Ascending aorta (tissue), 2 donors: ENCODE measurements at regions not wholly inside any gene's neighbourhood (a gene's known extent, or its start where the extent isn't known, plus 50 kb on each side); places are given as distances from the start of the nearest gene placed in this dataset.
"Not testable (repeated sequence)": the region's sequence is repeated elsewhere in the genome, so short reads cannot be mapped to it uniquely, and the experiment has no call there.

ENCODE experiments used
- DNase-seq, 2 donors: peaks; one replicate each; pipeline ENCODE4 v3.0.0-alpha.2; 2019; ENCODE audit warnings: low spot score in 2 of 2
- H3K27ac ChIP-seq, 2 donors: fragments of 200-600 bp; sonication (generic); one replicate each; pipeline ENCODE4 v1.5.1; 2016 to 2017; ENCODE audit warnings: mild to moderate bottlenecking in 1 of 2
- H3K27me3 ChIP-seq: fragments of 200-600 bp; sonication (generic); one replicate; pipeline ENCODE4 v1.5.1; 2017
- H3K36me3 ChIP-seq, 2 donors: fragments of 200-600 bp; sonication (generic); one replicate each; pipeline ENCODE4 v1.5.1; 2016
- H3K4me1 ChIP-seq, 2 donors: fragments of 200-600 bp; sonication (generic); one replicate each; pipeline ENCODE4 v1.5.1; 2016 to 2017; ENCODE audit warnings: mild to moderate bottlenecking in 1 of 2
- H3K4me3 ChIP-seq, 2 donors: fragments of 200-600 bp; sonication (generic); one replicate each; pipeline ENCODE4 v1.5.1; 2016 to 2017; ENCODE audit warnings: mild to moderate bottlenecking in 1 of 2
- H3K9me3 ChIP-seq, 2 donors: fragments of 200-600 bp; sonication (generic); one replicate each; pipeline ENCODE4 v1.5.1; 2016
- CTCF ChIP-seq, 3 experiments: fragments of 200-600 bp in 2 of 3; fragments of 450-650 bp in 1 of 3; sonication (generic) in 2 of 3; IDR thresholded peaks; one replicate each; pipeline ENCODE4 v1.5.1; 2016 to 2019; ENCODE audit warnings: antibody characterized with exemption in 3 of 3, mild to moderate bottlenecking in 1 of 3, moderate library complexity in 1 of 3
- intact Hi-C: fragments of 100-400 bp; cut with DNase I; formaldehyde crosslinking; loops from one replicate; pipeline ENCODE4 v1.15.1; 2023

DNA sequence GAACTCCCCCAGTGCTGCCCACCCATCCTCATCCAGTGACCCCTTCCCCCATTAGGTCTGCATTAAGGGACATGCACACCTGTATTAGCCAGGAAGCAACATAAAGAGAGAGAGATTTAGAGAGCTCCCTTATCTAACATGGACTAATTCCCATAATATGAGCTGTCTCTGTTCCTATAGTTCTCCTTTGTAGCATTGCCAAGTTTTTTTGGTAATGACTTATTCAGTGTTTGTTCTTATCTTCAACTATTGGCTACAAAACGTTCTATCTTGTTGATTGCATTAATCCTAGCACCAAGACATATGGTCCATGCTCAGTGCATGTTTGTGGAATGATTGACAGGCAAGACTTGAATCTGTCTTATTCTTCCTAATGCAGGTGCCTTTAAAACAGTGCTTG lies 264.0 kb downstream of the ADGRL2 start:
- H3K27ac ChIP-seq, result no peak overlapping the region
- H3K4me1 ChIP-seq, result no peaks in the 10 kb centered on the region
- no peaks in the 10 kb centered on the region for H3K27me3 ChIP-seq
- H3K4me3 ChIP-seq, result no peak overlapping the region
- TF ChIP-seq CTCF (IDR thresholded peaks at IDR 0.05), result no peak
- H3K36me3 ChIP-seq, result no peaks in the 10 kb centered on the region
- DNase-seq, result no peak
- H3K9me3 ChIP-seq, result no peaks in the 10 kb centered on the region
- intact Hi-C loops, result no loop called here

GRCh38 chr1:82062206-82062605 lies 261.5 kb downstream of the ADGRL2 start:
- Histone ChIP-seq H3K4me3 (no peak overlapping the region), H3K36me3 (no peaks in the 10 kb centered on the region), H3K4me1 (no peaks in the 10 kb centered on the region), H3K27ac (no peak overlapping the region), H3K27me3 (no peaks in the 10 kb centered on the region), H3K9me3 (no peaks in the 10 kb centered on the region)
- no peak for DNase-seq
- TF ChIP-seq CTCF (IDR thresholded peaks at IDR 0.05), result no peak
- intact Hi-C loops, result no loop called here

- TF ChIP-seq CTCF (IDR thresholded peaks at IDR 0.05), result no peak
- intact Hi-C loops, result no loop called here
- H3K27me3 ChIP-seq, result no peaks in the 10 kb centered on the region
These were observed 259.2 kb downstream of the ADGRL2 start for GRCh38 chr1:82059959-82060358.

DNA sequence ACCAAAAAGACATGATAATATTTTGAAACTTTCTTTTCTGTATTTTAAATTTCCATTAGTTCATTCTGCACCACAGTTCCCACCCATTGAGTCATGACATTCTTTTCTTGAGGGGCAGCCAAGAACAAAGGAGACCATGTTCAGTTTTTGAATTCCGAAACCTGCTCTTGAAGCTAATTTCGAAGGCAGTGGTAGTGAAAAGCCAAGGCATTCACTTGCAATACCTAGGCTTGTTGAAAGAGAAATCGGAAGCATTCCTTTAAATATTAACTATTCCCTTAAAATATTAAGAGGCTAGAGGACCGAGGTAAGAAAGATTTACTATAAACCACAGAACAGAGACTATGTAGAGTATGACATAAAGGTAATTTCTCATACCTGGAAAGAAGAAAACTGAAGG lies 256.3 kb downstream of the ADGRL2 start:
- intact Hi-C loops, result no loop called here

More at GRCh38 chr1:82059959-82060358, 259.2 kb downstream of the ADGRL2 start:
- no peak overlapping the region for H3K27ac ChIP-seq
- peaks cover 0 to 4% of the 10 kb centered on the region in 2 donors for H3K9me3 ChIP-seq
- H3K36me3 ChIP-seq, result no peaks in the 10 kb centered on the region
- H3K4me3 ChIP-seq, result no peak overlapping the region
- DNase-seq, result no peak
- H3K4me1 ChIP-seq, result no peaks in the 10 kb centered on the region

DNA sequence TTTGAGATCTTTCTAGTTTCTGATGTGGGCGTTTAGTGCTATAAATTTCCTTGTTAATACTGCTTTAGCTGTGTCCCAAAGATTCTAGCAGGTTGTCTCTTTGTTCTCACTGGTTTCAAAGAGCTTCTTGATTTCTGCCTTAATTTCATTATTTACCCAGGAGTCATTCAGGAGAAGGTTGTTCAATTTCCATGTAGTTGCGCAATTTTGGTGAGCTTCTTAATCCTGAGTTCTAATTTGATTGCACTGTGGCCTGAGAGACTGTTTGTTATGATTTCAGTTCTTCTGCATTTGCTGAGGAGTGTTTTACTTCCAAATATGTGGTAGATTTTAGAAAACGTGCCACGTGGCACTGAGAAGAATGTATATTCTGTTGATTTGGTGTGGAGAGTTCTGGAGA lies 254.6 kb downstream of the ADGRL2 start:
- H3K27ac ChIP-seq, H3K4me3 ChIP-seq, H3K4me1 ChIP-seq, H3K9me3 ChIP-seq, intact Hi-C loops, H3K36me3 ChIP-seq, H3K27me3 ChIP-seq, DNase-seq: not testable (repeated sequence)

More for the DNA sequence above, 256.3 kb downstream of the ADGRL2 start:
- Histone ChIP-seq H3K27me3 (no peaks in the 10 kb centered on the region), H3K27ac (no peak overlapping the region), H3K36me3 (no peaks in the 10 kb centered on the region), H3K9me3 (peaks cover 0 to 4% of the 10 kb centered on the region in 2 donors), H3K4me1 (no peaks in the 10 kb centered on the region), H3K4me3 (no peak overlapping the region)
- no peak for TF ChIP-seq CTCF (IDR thresholded peaks at IDR 0.05)
- DNase-seq, result no peak

GRCh38 chr1:82052563-82052962 lies 251.8 kb downstream of the ADGRL2 start:
- intact Hi-C loops, result no loop called here
- Histone ChIP-seq H3K36me3 (no peaks in the 10 kb centered on the region), H3K27ac (no peak overlapping the region), H3K27me3 (no peaks in the 10 kb centered on the region), H3K4me3 (no peak overlapping the region), H3K4me1 (no peaks in the 10 kb centered on the region), H3K9me3 (peaks cover 0 to 4% of the 10 kb centered on the region in 2 donors)
- no peak for DNase-seq
- no peak for TF ChIP-seq CTCF (IDR thresholded peaks at IDR 0.05)
